GM23338 (cell line): ENCODE measurements at regions not wholly inside any gene's neighbourhood (a gene's known extent, or its start where the extent isn't known, plus 50 kb on each side); places are given as distances from the start of the nearest gene placed in this dataset.

Experiments
- ATAC-seq: fragments of 200-7000 bp; cut with Tn5 transposase; 3 replicates; pipeline ENCODE4 v1.9.1; 2020
- DNase-seq: peaks from one replicate; pipeline ENCODE4 v3.0.0-alpha.2; 2015; ENCODE audit warnings: low spot score
- H2AFZ ChIP-seq: fragments of 200-600 bp; sonication (generic); 2 replicates; pipeline ENCODE4 v1.8.0; 2016; ENCODE audit warnings: antibody characterized with exemption, mild to moderate bottlenecking, moderate library complexity
- H3F3A ChIP-seq: fragments of 200-600 bp; sonication (generic); replicated peaks from 2 replicates; pipeline ENCODE4 v1.8.0; 2017; ENCODE audit warnings: antibody characterized with exemption, mixed run types, low read depth
- H3K27ac ChIP-seq: fragments of 200-600 bp; sonication (generic); 2 replicates; pipeline ENCODE4 v1.6.1; 2016; ENCODE audit warnings: low read depth
- H3K27me3 ChIP-seq: fragments of 200-600 bp; sonication (generic); 2 replicates; pipeline ENCODE4 v1.8.0; 2016; ENCODE audit warnings: mild to moderate bottlenecking, mixed run types, moderate library complexity; ENCODE audit not compliant: insufficient read depth
- H3K36me3 ChIP-seq: fragments of 200-600 bp; sonication (generic); 2 replicates; pipeline ENCODE4 v1.8.0; 2016; ENCODE audit warnings: mild to moderate bottlenecking; ENCODE audit not compliant: insufficient read depth
- H3K4me1 ChIP-seq: fragments of 200-600 bp; sonication (generic); 2 replicates; pipeline ENCODE4 v1.8.0; 2016; ENCODE audit warnings: mild to moderate bottlenecking, moderate library complexity; ENCODE audit not compliant: insufficient read depth
- H3K4me2 ChIP-seq: fragments of 200-600 bp; sonication (generic); 2 replicates; pipeline ENCODE4 v1.7.1; 2017; ENCODE audit warnings: mixed run types
- H3K4me3 ChIP-seq: fragments of 200-600 bp; sonication (generic); 2 replicates; pipeline ENCODE4 v1.6.1; 2016; ENCODE audit warnings: mixed run types
- H3K79me2 ChIP-seq: fragments of 200-600 bp; sonication (generic); replicated peaks from 2 replicates; pipeline ENCODE4 v1.8.0; 2017; ENCODE audit warnings: mild to moderate bottlenecking; ENCODE audit not compliant: insufficient read depth
- H3K9me2 ChIP-seq: fragments of 200-600 bp; sonication (generic); 2 replicates; pipeline ENCODE4 v1.8.0; 2017; ENCODE audit not compliant: insufficient read depth
- H4K20me1 ChIP-seq: fragments of 200-600 bp; sonication (generic); replicated peaks from 2 replicates; pipeline ENCODE4 v1.8.0; 2017; ENCODE audit warnings: mild to moderate bottlenecking; ENCODE audit not compliant: insufficient read depth
- H3K27ac Mint-ChIP-seq: 2 replicates; pipeline ENCODE4 v1.8.0; 2020; ENCODE audit warnings: inconsistent platforms, mild to moderate bottlenecking, moderate library complexity, mixed read lengths
- H3K27me3 Mint-ChIP-seq: 3 replicates; pipeline ENCODE4 v1.8.0; 2022; ENCODE audit warnings: low read depth, mild to moderate bottlenecking, moderate library complexity, mixed read lengths, inconsistent platforms; ENCODE audit not compliant: insufficient read depth, poor library complexity
- H3K36me3 Mint-ChIP-seq: 3 replicates; pipeline ENCODE4 v1.8.0; 2021; ENCODE audit warnings: low read depth, mild to moderate bottlenecking, inconsistent platforms, moderate library complexity, mixed read lengths
- H3K4me1 Mint-ChIP-seq: 3 replicates; pipeline ENCODE4 v1.8.0; 2020; ENCODE audit warnings: mild to moderate bottlenecking, inconsistent platforms, mixed read lengths
- H3K4me3 Mint-ChIP-seq: 3 replicates; pipeline ENCODE4 v1.8.0; 2021; ENCODE audit warnings: moderate library complexity, mild to moderate bottlenecking, inconsistent platforms, mixed read lengths
- H3K9me3 Mint-ChIP-seq: 3 replicates; pipeline ENCODE4 v1.8.0; 2020; ENCODE audit warnings: moderate library complexity, mild to moderate bottlenecking, inconsistent platforms, mixed read lengths
- CREB1 ChIP-seq: fragments of 250-450 bp; sonication (Bioruptor Pico); IDR thresholded peaks from 2 replicates; pipeline ENCODE4 v1.5.0; 2020; ENCODE audit warnings: low read depth, mild to moderate bottlenecking, moderate library complexity
- CTCF ChIP-seq, 2 experiments: fragments of 200-600 bp in 1 of 2; sonication (generic) in 1 of 2; conservative IDR thresholded peaks; 2 replicates each; pipeline versions ENCODE4 v1.5.1 to v1.6.1; 2016 to 2017; ENCODE audit warnings: antibody characterized with exemption in 2 of 2, low read depth in 2 of 2, mild to moderate bottlenecking in 2 of 2, moderate library complexity in 1 of 2
- ETS1 ChIP-seq: IDR thresholded peaks from 2 replicates; pipeline ENCODE4 v1.6.1; 2016; ENCODE audit warnings: antibody characterized with exemption
- EZH2 ChIP-seq: fragments of 200-600 bp; sonication (generic); IDR thresholded peaks from one replicate; pipeline ENCODE4 v1.8.0; 2017; ENCODE audit warnings: antibody characterized with exemption, mild to moderate bottlenecking, low read depth; ENCODE audit not compliant: unreplicated experiment
- EZH2phosphoT487 ChIP-seq: fragments of 200-600 bp; sonication (generic); IDR thresholded peaks from one replicate; pipeline ENCODE4 v1.8.1; 2018; ENCODE audit warnings: antibody characterized with exemption; ENCODE audit not compliant: unreplicated experiment
- JUNB ChIP-seq: IDR thresholded peaks from one replicate; pipeline ENCODE4 v1.6.1; 2016; ENCODE audit warnings: antibody characterized with exemption; ENCODE audit not compliant: unreplicated experiment
- POLR2AphosphoS5 ChIP-seq: IDR thresholded peaks from 2 replicates; pipeline ENCODE4 v1.6.1; 2016; ENCODE audit warnings: antibody characterized with exemption, low read depth
- REST ChIP-seq: IDR thresholded peaks from one replicate; pipeline ENCODE4 v1.6.1; 2018; ENCODE audit warnings: antibody characterized with exemption; ENCODE audit not compliant: unreplicated experiment
- STAT1 ChIP-seq: IDR thresholded peaks from one replicate; pipeline ENCODE4 v1.6.1; 2016; ENCODE audit warnings: antibody characterized with exemption; ENCODE audit not compliant: unreplicated experiment
- ZNF331 ChIP-seq: fragments of 250-450 bp; sonication (Bioruptor Pico); IDR thresholded peaks from 2 replicates; pipeline ENCODE4 v1.5.0; 2020; ENCODE audit warnings: low read depth, mild to moderate bottlenecking, moderate library complexity
- TF ChIP-seq, protein P1 (sequence below): fragments of 250-450 bp; sonication (Bioruptor Pico); IDR thresholded peaks from 2 replicates; pipeline ENCODE4 v1.5.0; 2020; ENCODE audit warnings: mild to moderate bottlenecking, moderate library complexity

DNA sequence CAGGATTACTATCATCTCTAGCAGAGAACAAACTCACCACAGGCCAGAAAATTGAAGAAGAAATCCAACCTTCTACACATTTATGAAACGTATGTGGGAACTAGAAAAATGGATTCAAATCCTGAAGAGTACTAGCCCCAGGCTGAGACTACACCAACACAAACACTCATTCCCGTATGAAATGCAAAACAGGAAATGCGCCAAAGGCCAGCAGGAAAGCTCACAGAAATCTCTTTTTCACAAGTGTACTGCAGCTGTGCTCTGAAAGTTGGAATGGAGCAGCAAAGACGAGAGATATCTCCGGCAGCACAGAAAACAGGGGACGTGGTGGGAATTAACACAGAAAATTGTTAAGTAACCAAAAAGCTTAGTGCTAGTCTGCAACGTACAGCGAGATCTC, 913.5 kb downstream of the TDRD15 start:
- no peaks in the 10 kb centered on the region for H3F3A ChIP-seq
- no peaks in the 10 kb centered on the region for H4K20me1 ChIP-seq
- no peaks in the 10 kb centered on the region; the same call in 2 of the 3 replicates for H3K9me3 Mint-ChIP-seq
- peak; percentile 3 for DNase-seq
- H3K27me3 ChIP-seq, result no peaks in the 10 kb centered on the region
- H3K36me3 Mint-ChIP-seq, result no peaks in the 10 kb centered on the region
- H3K9me2 ChIP-seq, result no peaks in the 10 kb centered on the region
- peak overlapping the region; percentile 71 for H3K27ac Mint-ChIP-seq
- no peak overlapping the region for H3K4me3 ChIP-seq
- H3K36me3 ChIP-seq, result no peaks in the 10 kb centered on the region; the same call in 1 of the 2 replicates
- TF ChIP-seq STAT1, result no peak
- TF ChIP-seq CREB1 (CRISPR knock-in tag), result no peak
- TF ChIP-seq JUNB, result no peak
- TF ChIP-seq, protein P1, sequence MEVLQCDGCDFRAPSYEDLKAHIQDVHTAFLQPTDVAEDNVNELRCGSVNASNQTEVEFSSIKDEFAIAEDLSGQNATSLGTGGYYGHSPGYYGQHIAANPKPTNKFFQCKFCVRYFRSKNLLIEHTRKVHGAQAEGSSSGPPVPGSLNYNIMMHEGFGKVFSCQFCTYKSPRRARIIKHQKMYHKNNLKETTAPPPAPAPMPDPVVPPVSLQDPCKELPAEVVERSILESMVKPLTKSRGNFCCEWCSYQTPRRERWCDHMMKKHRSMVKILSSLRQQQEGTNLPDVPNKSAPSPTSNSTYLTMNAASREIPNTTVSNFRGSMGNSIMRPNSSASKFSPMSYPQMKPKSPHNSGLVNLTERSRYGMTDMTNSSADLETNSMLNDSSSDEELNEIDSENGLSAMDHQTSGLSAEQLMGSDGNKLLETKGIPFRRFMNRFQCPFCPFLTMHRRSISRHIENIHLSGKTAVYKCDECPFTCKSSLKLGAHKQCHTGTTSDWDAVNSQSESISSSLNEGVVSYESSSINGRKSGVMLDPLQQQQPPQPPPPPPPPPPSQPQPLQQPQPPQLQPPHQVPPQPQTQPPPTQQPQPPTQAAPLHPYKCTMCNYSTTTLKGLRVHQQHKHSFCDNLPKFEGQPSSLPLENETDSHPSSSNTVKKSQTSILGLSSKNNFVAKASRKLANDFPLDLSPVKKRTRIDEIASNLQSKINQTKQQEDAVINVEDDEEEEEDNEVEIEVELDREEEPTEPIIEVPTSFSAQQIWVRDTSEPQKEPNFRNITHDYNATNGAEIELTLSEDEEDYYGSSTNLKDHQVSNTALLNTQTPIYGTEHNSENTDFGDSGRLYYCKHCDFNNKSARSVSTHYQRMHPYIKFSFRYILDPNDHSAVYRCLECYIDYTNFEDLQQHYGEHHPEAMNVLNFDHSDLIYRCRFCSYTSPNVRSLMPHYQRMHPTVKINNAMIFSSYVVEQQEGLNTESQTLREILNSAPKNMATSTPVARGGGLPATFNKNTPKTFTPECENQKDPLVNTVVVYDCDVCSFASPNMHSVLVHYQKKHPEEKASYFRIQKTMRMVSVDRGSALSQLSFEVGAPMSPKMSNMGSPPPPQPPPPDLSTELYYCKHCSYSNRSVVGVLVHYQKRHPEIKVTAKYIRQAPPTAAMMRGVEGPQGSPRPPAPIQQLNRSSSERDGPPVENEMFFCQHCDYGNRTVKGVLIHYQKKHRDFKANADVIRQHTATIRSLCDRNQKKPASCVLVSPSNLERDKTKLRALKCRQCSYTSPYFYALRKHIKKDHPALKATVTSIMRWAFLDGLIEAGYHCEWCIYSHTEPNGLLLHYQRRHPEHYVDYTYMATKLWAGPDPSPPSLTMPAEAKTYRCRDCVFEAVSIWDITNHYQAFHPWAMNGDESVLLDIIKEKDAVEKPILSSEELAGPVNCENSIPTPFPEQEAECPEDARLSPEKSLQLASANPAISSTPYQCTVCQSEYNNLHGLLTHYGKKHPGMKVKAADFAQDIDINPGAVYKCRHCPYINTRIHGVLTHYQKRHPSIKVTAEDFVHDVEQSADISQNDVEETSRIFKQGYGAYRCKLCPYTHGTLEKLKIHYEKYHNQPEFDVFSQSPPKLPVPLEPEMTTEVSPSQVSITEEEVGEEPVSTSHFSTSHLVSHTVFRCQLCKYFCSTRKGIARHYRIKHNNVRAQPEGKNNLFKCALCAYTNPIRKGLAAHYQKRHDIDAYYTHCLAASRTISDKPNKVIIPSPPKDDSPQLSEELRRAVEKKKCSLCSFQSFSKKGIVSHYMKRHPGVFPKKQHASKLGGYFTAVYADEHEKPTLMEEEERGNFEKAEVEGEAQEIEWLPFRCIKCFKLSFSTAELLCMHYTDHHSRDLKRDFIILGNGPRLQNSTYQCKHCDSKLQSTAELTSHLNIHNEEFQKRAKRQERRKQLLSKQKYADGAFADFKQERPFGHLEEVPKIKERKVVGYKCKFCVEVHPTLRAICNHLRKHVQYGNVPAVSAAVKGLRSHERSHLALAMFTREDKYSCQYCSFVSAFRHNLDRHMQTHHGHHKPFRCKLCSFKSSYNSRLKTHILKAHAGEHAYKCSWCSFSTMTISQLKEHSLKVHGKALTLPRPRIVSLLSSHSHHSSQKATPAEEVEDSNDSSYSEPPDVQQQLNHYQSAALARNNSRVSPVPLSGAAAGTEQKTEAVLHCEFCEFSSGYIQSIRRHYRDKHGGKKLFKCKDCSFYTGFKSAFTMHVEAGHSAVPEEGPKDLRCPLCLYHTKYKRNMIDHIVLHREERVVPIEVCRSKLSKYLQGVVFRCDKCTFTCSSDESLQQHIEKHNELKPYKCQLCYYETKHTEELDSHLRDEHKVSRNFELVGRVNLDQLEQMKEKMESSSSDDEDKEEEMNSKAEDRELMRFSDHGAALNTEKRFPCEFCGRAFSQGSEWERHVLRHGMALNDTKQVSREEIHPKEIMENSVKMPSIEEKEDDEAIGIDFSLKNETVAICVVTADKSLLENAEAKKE (CRISPR knock-in tag), result no peak
- TF ChIP-seq CTCF (conservative IDR thresholded peaks at IDR 0.05; ENCODE audit: low read depth in 2 of 2), result no peak
- no peak for TF ChIP-seq REST
- TF ChIP-seq POLR2AphosphoS5, result no peak
- TF ChIP-seq EZH2phosphoT487, result no peak
- TF ChIP-seq EZH2, result no peak
- no peak for TF ChIP-seq ETS1
- TF ChIP-seq ZNF331 (CRISPR knock-in tag), result no peak
- H3K4me1 Mint-ChIP-seq, result peaks cover 13% of the 10 kb centered on the region
- H3K4me3 Mint-ChIP-seq, result no peak overlapping the region
- H2AFZ ChIP-seq, result peak overlapping the region; percentile 34; the same call in 1 of the 2 replicates
- H3K4me2 ChIP-seq, result no peak overlapping the region; the same call in 1 of the 2 replicates
- no peaks in the 10 kb centered on the region for H3K79me2 ChIP-seq
- H3K27me3 Mint-ChIP-seq, result no peaks in the 10 kb centered on the region
- no peak overlapping the region for H3K27ac ChIP-seq
- no peak for ATAC-seq
- H3K4me1 ChIP-seq, result 0 out of 2 replicates have a peak, but pooled peaks cover 8% of the 10 kb centered on the region
